ENCODE measurements at regions not wholly inside any gene's neighbourhood (a gene's known extent, or its start where the extent isn't known, plus 50 kb on each side); places are given as distances from the start of the nearest gene placed in this dataset.

- no peak for TF ChIP-seq CTCF (conservative IDR thresholded peaks at IDR 0.05; ENCODE audit: low read length)
- TF ChIP-seq EZH2phosphoT487 (IDR thresholded peaks at IDR 0.05; ENCODE audit: borderline replicate concordance), result no peak
Observed at GRCh38 chr5:42022383-42022972, 97.4 kb downstream of the FBXO4 start.
